GM23338 (cell line): ENCODE measurements at regions not wholly inside any gene's neighbourhood (a gene's known extent, or its start where the extent isn't known, plus 50 kb on each side); places are given as distances from the start of the nearest gene placed in this dataset.

ENCODE experiments used
- ATAC-seq: fragments of 200-7000 bp; cut with Tn5 transposase; 3 replicates; pipeline ENCODE4 v1.9.1; 2020
- DNase-seq: peaks from one replicate; pipeline ENCODE4 v3.0.0-alpha.2; 2015; ENCODE audit warnings: low spot score
- H2AFZ ChIP-seq: fragments of 200-600 bp; sonication (generic); 2 replicates; pipeline ENCODE4 v1.8.0; 2016; ENCODE audit warnings: antibody characterized with exemption, mild to moderate bottlenecking, moderate library complexity
- H3F3A ChIP-seq: fragments of 200-600 bp; sonication (generic); replicated peaks from 2 replicates; pipeline ENCODE4 v1.8.0; 2017; ENCODE audit warnings: antibody characterized with exemption, mixed run types, low read depth
- H3K27ac ChIP-seq: fragments of 200-600 bp; sonication (generic); 2 replicates; pipeline ENCODE4 v1.6.1; 2016; ENCODE audit warnings: low read depth
- H3K27me3 ChIP-seq: fragments of 200-600 bp; sonication (generic); 2 replicates; pipeline ENCODE4 v1.8.0; 2016; ENCODE audit warnings: mild to moderate bottlenecking, mixed run types, moderate library complexity; ENCODE audit not compliant: insufficient read depth
- H3K36me3 ChIP-seq: fragments of 200-600 bp; sonication (generic); 2 replicates; pipeline ENCODE4 v1.8.0; 2016; ENCODE audit warnings: mild to moderate bottlenecking; ENCODE audit not compliant: insufficient read depth
- H3K4me1 ChIP-seq: fragments of 200-600 bp; sonication (generic); 2 replicates; pipeline ENCODE4 v1.8.0; 2016; ENCODE audit warnings: mild to moderate bottlenecking, moderate library complexity; ENCODE audit not compliant: insufficient read depth
- H3K4me2 ChIP-seq: fragments of 200-600 bp; sonication (generic); 2 replicates; pipeline ENCODE4 v1.7.1; 2017; ENCODE audit warnings: mixed run types
- H3K4me3 ChIP-seq: fragments of 200-600 bp; sonication (generic); 2 replicates; pipeline ENCODE4 v1.6.1; 2016; ENCODE audit warnings: mixed run types
- H3K79me2 ChIP-seq: fragments of 200-600 bp; sonication (generic); replicated peaks from 2 replicates; pipeline ENCODE4 v1.8.0; 2017; ENCODE audit warnings: mild to moderate bottlenecking; ENCODE audit not compliant: insufficient read depth
- H3K9me2 ChIP-seq: fragments of 200-600 bp; sonication (generic); 2 replicates; pipeline ENCODE4 v1.8.0; 2017; ENCODE audit not compliant: insufficient read depth
- H4K20me1 ChIP-seq: fragments of 200-600 bp; sonication (generic); replicated peaks from 2 replicates; pipeline ENCODE4 v1.8.0; 2017; ENCODE audit warnings: mild to moderate bottlenecking; ENCODE audit not compliant: insufficient read depth
- H3K27ac Mint-ChIP-seq: 2 replicates; pipeline ENCODE4 v1.8.0; 2020; ENCODE audit warnings: inconsistent platforms, mild to moderate bottlenecking, moderate library complexity, mixed read lengths
- H3K27me3 Mint-ChIP-seq: 3 replicates; pipeline ENCODE4 v1.8.0; 2022; ENCODE audit warnings: low read depth, mild to moderate bottlenecking, moderate library complexity, mixed read lengths, inconsistent platforms; ENCODE audit not compliant: insufficient read depth, poor library complexity
- H3K36me3 Mint-ChIP-seq: 3 replicates; pipeline ENCODE4 v1.8.0; 2021; ENCODE audit warnings: low read depth, mild to moderate bottlenecking, inconsistent platforms, moderate library complexity, mixed read lengths
- H3K4me1 Mint-ChIP-seq: 3 replicates; pipeline ENCODE4 v1.8.0; 2020; ENCODE audit warnings: mild to moderate bottlenecking, inconsistent platforms, mixed read lengths
- H3K4me3 Mint-ChIP-seq: 3 replicates; pipeline ENCODE4 v1.8.0; 2021; ENCODE audit warnings: moderate library complexity, mild to moderate bottlenecking, inconsistent platforms, mixed read lengths
- H3K9me3 Mint-ChIP-seq: 3 replicates; pipeline ENCODE4 v1.8.0; 2020; ENCODE audit warnings: moderate library complexity, mild to moderate bottlenecking, inconsistent platforms, mixed read lengths
- CREB1 ChIP-seq: fragments of 250-450 bp; sonication (Bioruptor Pico); IDR thresholded peaks from 2 replicates; pipeline ENCODE4 v1.5.0; 2020; ENCODE audit warnings: low read depth, mild to moderate bottlenecking, moderate library complexity
- CTCF ChIP-seq, 2 experiments: fragments of 200-600 bp in 1 of 2; sonication (generic) in 1 of 2; conservative IDR thresholded peaks; 2 replicates each; pipeline versions ENCODE4 v1.5.1 to v1.6.1; 2016 to 2017; ENCODE audit warnings: antibody characterized with exemption in 2 of 2, low read depth in 2 of 2, mild to moderate bottlenecking in 2 of 2, moderate library complexity in 1 of 2
- ETS1 ChIP-seq: IDR thresholded peaks from 2 replicates; pipeline ENCODE4 v1.6.1; 2016; ENCODE audit warnings: antibody characterized with exemption
- JUNB ChIP-seq: IDR thresholded peaks from one replicate; pipeline ENCODE4 v1.6.1; 2016; ENCODE audit warnings: antibody characterized with exemption; ENCODE audit not compliant: unreplicated experiment
- NANOG ChIP-seq: IDR thresholded peaks from 2 replicates; pipeline ENCODE4 v1.6.1; 2016; ENCODE audit warnings: antibody characterized with exemption, borderline replicate concordance
- POLR2AphosphoS5 ChIP-seq: IDR thresholded peaks from 2 replicates; pipeline ENCODE4 v1.6.1; 2016; ENCODE audit warnings: antibody characterized with exemption, low read depth
- REST ChIP-seq: IDR thresholded peaks from one replicate; pipeline ENCODE4 v1.6.1; 2018; ENCODE audit warnings: antibody characterized with exemption; ENCODE audit not compliant: unreplicated experiment

- ATAC-seq, result no peak
- Histone ChIP-seq H3K9me2 (no peaks in the 10 kb centered on the region), H4K20me1 (no peaks in the 10 kb centered on the region), H3K36me3 (no peaks in the 10 kb centered on the region), H3K4me3 (no peak overlapping the region), H3K4me1 (no peaks in the 10 kb centered on the region), H3K4me2 (no peak overlapping the region), H3K79me2 (no peaks in the 10 kb centered on the region), H3K27me3 (no peaks in the 10 kb centered on the region), H3F3A (no peaks in the 10 kb centered on the region), H2AFZ (no peak overlapping the region), H3K27ac (no peak overlapping the region)
- no peak overlapping the region for H3K27ac Mint-ChIP-seq
- no peaks in the 10 kb centered on the region for H3K36me3 Mint-ChIP-seq
- no peak overlapping the region for H3K4me3 Mint-ChIP-seq
- no peaks in the 10 kb centered on the region for H3K9me3 Mint-ChIP-seq
- TF ChIP-seq NANOG (no peak), ETS1 (no peak), JUNB (no peak), CTCF (conservative IDR thresholded peaks at IDR 0.05; ENCODE audit: low read depth in 2 of 2) (no peak)
- no peaks in the 10 kb centered on the region for H3K4me1 Mint-ChIP-seq
- H3K27me3 Mint-ChIP-seq, result no peaks in the 10 kb centered on the region
- no peak for DNase-seq
Measured at GRCh38 chr3:103787164-103787871, 1352.5 kb downstream of the ZPLD1 start.

- H3K9me2 ChIP-seq, result no peaks in the 10 kb centered on the region
- no peak for TF ChIP-seq REST
- no peak for TF ChIP-seq POLR2AphosphoS5
- TF ChIP-seq CREB1 (CRISPR knock-in tag), result no peak
- H3K36me3 ChIP-seq, result no peaks in the 10 kb centered on the region
- Mint-ChIP-seq H3K27me3 (peaks cover 1% of the 10 kb centered on the region), H3K4me3 (no peak overlapping the region), H3K36me3 (no peaks in the 10 kb centered on the region), H3K27ac (no peak overlapping the region), H3K9me3 (no peaks in the 10 kb centered on the region), H3K4me1 (no peaks in the 10 kb centered on the region)
- H3K27me3 ChIP-seq, result no peaks in the 10 kb centered on the region
- ATAC-seq, result no peak
- no peak for DNase-seq
- H2AFZ ChIP-seq, result no peak overlapping the region
- no peaks in the 10 kb centered on the region for H3K4me1 ChIP-seq
- H3K27ac ChIP-seq, result no peak overlapping the region
- H3F3A ChIP-seq, result no peaks in the 10 kb centered on the region
- H3K79me2 ChIP-seq, result no peaks in the 10 kb centered on the region
- no peak overlapping the region for H3K4me3 ChIP-seq
- H3K4me2 ChIP-seq, result no peak overlapping the region
- no peaks in the 10 kb centered on the region for H4K20me1 ChIP-seq
Measured at GRCh38 chr3:103787879-103788278, 1353.1 kb downstream of the ZPLD1 start.
